ENCODE measurements at regions not wholly inside any gene's neighbourhood (a gene's known extent, or its start where the extent isn't known, plus 50 kb on each side); places are given as distances from the start of the nearest gene placed in this dataset.

DNA sequence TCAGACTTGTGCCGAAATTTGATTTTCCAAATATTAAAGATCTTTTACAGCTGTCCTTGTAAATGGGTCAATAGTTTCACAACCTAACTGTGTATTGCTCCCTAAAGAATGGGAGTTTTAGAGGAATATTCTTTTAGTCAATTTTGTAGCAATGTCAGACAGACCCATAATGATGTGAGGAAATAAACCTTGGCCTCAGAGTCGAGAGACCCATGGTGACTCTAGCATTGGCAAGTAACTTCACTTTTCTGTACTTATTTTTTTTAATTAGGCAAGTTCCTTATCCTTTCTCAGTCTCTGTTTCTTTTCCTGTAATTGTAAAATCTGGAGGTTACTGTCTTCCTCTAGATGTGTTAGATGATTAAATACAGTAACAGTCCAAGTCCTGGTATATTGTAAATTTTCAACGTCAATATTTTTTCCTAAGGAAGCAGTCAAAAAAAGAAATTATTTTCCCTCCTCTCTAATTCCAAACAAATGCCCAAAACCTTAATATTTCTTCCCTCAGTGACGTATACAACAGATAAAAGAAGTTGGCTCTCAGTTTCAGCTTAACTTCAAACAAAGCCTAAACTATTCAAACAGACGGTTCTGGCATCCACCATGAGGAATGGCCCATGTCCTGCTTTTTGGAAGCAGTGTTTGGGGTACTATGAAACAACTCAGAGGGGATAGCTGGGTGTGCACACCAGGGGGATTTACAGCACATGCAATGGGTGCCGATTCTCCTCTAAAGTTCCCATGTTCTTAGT, 466.7 kb downstream of the TNS1 start:
- H3K9me3 ChIP-seq (ENCODE audit: low read depth, low read length, poor library complexity, severe bottlenecking): no peaks in the 10 kb centered on the region
- peaks cover 19% of the 10 kb centered on the region for H3K27me3 ChIP-seq (replicated peaks; ENCODE audit: insufficient read depth, low read depth, low read length, poor library complexity)
- H3K4me3 ChIP-seq (ENCODE audit: low read depth, low read length, poor library complexity, severe bottlenecking): no peak overlapping the region
- intact Hi-C loops (cut with micrococcal nuclease; ENCODE audit: unreplicated experiment): no loop called here
- DNase-seq (ENCODE audit: low spot score): no peak
- TF ChIP-seq, protein P1, sequence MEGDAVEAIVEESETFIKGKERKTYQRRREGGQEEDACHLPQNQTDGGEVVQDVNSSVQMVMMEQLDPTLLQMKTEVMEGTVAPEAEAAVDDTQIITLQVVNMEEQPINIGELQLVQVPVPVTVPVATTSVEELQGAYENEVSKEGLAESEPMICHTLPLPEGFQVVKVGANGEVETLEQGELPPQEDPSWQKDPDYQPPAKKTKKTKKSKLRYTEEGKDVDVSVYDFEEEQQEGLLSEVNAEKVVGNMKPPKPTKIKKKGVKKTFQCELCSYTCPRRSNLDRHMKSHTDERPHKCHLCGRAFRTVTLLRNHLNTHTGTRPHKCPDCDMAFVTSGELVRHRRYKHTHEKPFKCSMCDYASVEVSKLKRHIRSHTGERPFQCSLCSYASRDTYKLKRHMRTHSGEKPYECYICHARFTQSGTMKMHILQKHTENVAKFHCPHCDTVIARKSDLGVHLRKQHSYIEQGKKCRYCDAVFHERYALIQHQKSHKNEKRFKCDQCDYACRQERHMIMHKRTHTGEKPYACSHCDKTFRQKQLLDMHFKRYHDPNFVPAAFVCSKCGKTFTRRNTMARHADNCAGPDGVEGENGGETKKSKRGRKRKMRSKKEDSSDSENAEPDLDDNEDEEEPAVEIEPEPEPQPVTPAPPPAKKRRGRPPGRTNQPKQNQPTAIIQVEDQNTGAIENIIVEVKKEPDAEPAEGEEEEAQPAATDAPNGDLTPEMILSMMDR (conservative IDR thresholded peaks at IDR 0.05; ENCODE audit: low read depth, low read length): no peak
- no peak for TF ChIP-seq EZH2 (IDR thresholded peaks at IDR 0.05; ENCODE audit: borderline replicate concordance, low read depth, low read length, poor library complexity, severe bottlenecking)
- no TSS peak for BruUV-seq (replicated peaks)
- ChIA-PET POLR2A (ENCODE audit: low non-redundant PET) (no interaction called here), CTCF (no interaction called here)
- no peaks in the 10 kb centered on the region for H3K36me3 ChIP-seq (ENCODE audit: insufficient read depth, low read length, poor library complexity, severe bottlenecking)
- H3K27ac ChIP-seq (ENCODE audit: low read depth, low read length, poor library complexity, severe bottlenecking): no peak overlapping the region
- no peaks in the 10 kb centered on the region for H3K4me1 ChIP-seq (ENCODE audit: insufficient read depth, low read length, poor library complexity, severe bottlenecking)

DNA sequence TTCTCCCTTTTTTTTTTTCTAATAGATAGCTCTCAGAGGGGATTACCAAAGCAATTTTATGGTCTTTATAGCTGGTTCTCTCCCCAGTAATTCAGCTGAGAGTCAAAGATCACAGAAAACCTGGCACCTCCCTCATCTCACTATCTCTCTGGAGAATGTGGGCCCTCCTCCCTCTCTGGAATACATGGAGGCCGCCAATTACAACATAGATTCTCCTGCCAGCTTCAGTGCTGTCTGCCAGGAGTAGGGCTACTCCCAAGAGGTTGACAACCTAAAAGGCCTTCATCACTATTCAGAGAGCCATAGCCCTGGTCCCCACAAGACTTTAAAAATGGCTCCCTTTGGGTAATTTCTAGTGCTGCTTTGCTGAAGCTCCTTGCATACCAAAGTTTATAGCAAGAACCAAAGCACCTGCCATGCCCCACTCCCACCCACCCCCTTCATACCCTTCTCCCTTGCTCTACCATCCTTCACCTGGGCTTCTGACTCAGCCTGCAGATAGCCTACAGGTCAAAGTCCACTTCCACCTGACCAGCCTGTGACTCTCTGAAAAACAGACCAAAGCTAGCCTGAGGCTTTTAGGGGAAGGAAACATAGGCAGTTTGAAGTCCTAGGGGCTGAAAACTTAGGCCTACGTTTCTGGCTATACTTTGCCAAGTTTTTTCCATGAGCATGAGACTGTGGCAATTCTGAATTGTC, 472.3 kb downstream of the TNS1 start:
- Histone ChIP-seq H3K36me3 (ENCODE audit: insufficient read depth, low read length, poor library complexity, severe bottlenecking) (no peaks in the 10 kb centered on the region), H3K4me3 (ENCODE audit: low read depth, low read length, poor library complexity, severe bottlenecking) (no peak overlapping the region), H3K4me1 (ENCODE audit: insufficient read depth, low read length, poor library complexity, severe bottlenecking) (no peaks in the 10 kb centered on the region), H3K27ac (ENCODE audit: low read depth, low read length, poor library complexity, severe bottlenecking) (no peak overlapping the region), H3K9me3 (ENCODE audit: low read depth, low read length, poor library complexity, severe bottlenecking) (no peaks in the 10 kb centered on the region), H3K27me3 (replicated peaks; ENCODE audit: insufficient read depth, low read depth, low read length, poor library complexity) (peaks cover 11% of the 10 kb centered on the region)
- no peak for DNase-seq (ENCODE audit: low spot score)
- CTCF ChIA-PET: no interaction called here
- no TSS peak for BruUV-seq (replicated peaks)
- TF ChIP-seq, protein P1 (conservative IDR thresholded peaks at IDR 0.05; ENCODE audit: low read depth, low read length): no peak
- no peak for TF ChIP-seq EZH2 (IDR thresholded peaks at IDR 0.05; ENCODE audit: borderline replicate concordance, low read depth, low read length, poor library complexity, severe bottlenecking)
- intact Hi-C loops (cut with micrococcal nuclease; ENCODE audit: unreplicated experiment): no loop called here
- POLR2A ChIA-PET (ENCODE audit: low non-redundant PET): no interaction called here

DNA sequence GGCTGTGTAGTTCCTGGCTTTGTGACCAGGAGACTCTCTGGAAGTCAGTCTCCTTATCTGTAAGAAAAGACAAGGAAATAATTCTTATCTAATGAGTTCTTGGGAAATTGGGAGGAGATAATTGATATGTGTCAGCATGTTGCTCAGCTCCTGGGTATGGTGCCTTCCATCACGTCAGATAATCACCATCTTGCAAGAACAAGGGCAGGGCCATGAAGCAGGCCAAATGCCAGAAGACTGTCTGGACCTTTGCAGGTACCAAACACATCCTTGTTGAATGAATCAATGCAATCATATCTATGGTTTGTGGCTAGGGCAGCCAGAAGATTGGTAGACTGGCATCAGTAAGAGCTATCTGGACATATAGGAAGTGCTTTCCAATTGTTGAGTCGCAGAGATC, 473.5 kb downstream of the TNS1 start:
- Histone ChIP-seq H3K9me3 (ENCODE audit: low read depth, low read length, poor library complexity, severe bottlenecking) (no peaks in the 10 kb centered on the region), H3K27me3 (replicated peaks; ENCODE audit: insufficient read depth, low read depth, low read length, poor library complexity) (peaks cover 2% of the 10 kb centered on the region), H3K27ac (ENCODE audit: low read depth, low read length, poor library complexity, severe bottlenecking) (no peak overlapping the region), H3K4me1 (ENCODE audit: insufficient read depth, low read length, poor library complexity, severe bottlenecking) (no peaks in the 10 kb centered on the region), H3K36me3 (ENCODE audit: insufficient read depth, low read length, poor library complexity, severe bottlenecking) (no peaks in the 10 kb centered on the region), H3K4me3 (ENCODE audit: low read depth, low read length, poor library complexity, severe bottlenecking) (no peak overlapping the region)
- BruUV-seq (replicated peaks): no TSS peak
- DNase-seq (ENCODE audit: low spot score): no peak
- POLR2A ChIA-PET (ENCODE audit: low non-redundant PET): no interaction called here
- CTCF ChIA-PET: no interaction called here
- intact Hi-C loops (cut with micrococcal nuclease; ENCODE audit: unreplicated experiment): loop anchor here (5.0 kb wide), 1 partner anchor 183 kb away; no protein-coding TSS in a partner anchor
- TF ChIP-seq, protein P1 (conservative IDR thresholded peaks at IDR 0.05; ENCODE audit: low read depth, low read length): no peak
- TF ChIP-seq EZH2 (IDR thresholded peaks at IDR 0.05; ENCODE audit: borderline replicate concordance, low read depth, low read length, poor library complexity, severe bottlenecking): no peak
